ENCODE measurements at regions not wholly inside any gene's neighbourhood (a gene's known extent, or its start where the extent isn't known, plus 50 kb on each side); places are given as distances from the start of the nearest gene placed in this dataset.

- TF ChIP-seq CTCF (IDR thresholded peaks at IDR 0.05 in 2 of 3, conservative IDR thresholded peaks at IDR 0.05 in 1 of 3; ENCODE audit: borderline replicate concordance in 1 of 3, insufficient read depth in 1 of 3, low read depth in 2 of 3, low read length in 2 of 3) (no peak), MAX (IDR thresholded peaks at IDR 0.05) (no peak)
Measured at GRCh38 chr20:40843251-40843650, 154.2 kb upstream of the MAFB start (continued).

- no peak overlapping the region for H3K9ac ChIP-seq (ENCODE audit: low read length)
- no peak overlapping the region for H3K27ac ChIP-seq (ENCODE audit: low read depth, low read length)
- intact Hi-C loops (cut with micrococcal nuclease), result no loop called here
- CTCF ChIA-PET, result no interaction called here
- H4K20me1 ChIP-seq (ENCODE audit: insufficient read depth), result no peaks in the 10 kb centered on the region
- RAD21 ChIA-PET (ENCODE audit: low non-redundant PET in 1 of 2, low total read pairs in 2 of 2, uncharacterized antibody in 2 of 2, unreplicated experiment in 2 of 2), result no interaction called here
- H3K27me3 ChIP-seq (ENCODE audit: insufficient read depth, low read length), result no peaks in the 10 kb centered on the region
- POLR2A ChIA-PET, result no interaction called here
- peaks cover 4 to 11% of the 10 kb centered on the region in 2 experiments; a peak in 2 of 4 replicates for H3K9me3 ChIP-seq (ENCODE audit: control insufficient read depth in 1 of 2, insufficient read depth in 1 of 2, low read depth in 1 of 2, low read length in 2 of 2)
- DNase-seq (ENCODE audit: low read depth, low spot score) (no peak), ATAC-seq (no peak)
- no peaks in the 10 kb centered on the region for H3K4me1 ChIP-seq (ENCODE audit: control insufficient read depth in 1 of 2, insufficient read depth in 2 of 2, low read length in 2 of 2)
- no peaks in the 10 kb centered on the region for H3K36me3 ChIP-seq (ENCODE audit: control insufficient read depth in 1 of 2, insufficient read depth in 2 of 2, low read length in 2 of 2)
- no peak overlapping the region for H2AFZ ChIP-seq (ENCODE audit: low read depth, low read length, poor library complexity, severe bottlenecking)
- BruUV-seq (replicated peaks), result no TSS peak
- no peak overlapping the region for H3K4me3 ChIP-seq (replicated peaks in 1 of 2; ENCODE audit: low read depth in 1 of 2, low read length in 2 of 2)
- no peaks in the 10 kb centered on the region for H3K79me2 ChIP-seq (ENCODE audit: insufficient read depth, low read length)
- TF ChIP-seq SRF (IDR thresholded peaks at IDR 0.05; ENCODE audit: low read depth), result no peak
- TF ChIP-seq ZFX (IDR thresholded peaks at IDR 0.05), result no peak
- no peak for TF ChIP-seq MAX (IDR thresholded peaks at IDR 0.05)
- no peak for TF ChIP-seq POLR2A (IDR thresholded peaks at IDR 0.05; ENCODE audit: borderline replicate concordance, extremely low read depth, insufficient read depth, insufficient read length)
- TF ChIP-seq ZNF274 (IDR thresholded peaks at IDR 0.05; ENCODE audit: low read depth, low read length), result no peak
- TF ChIP-seq SIN3A (IDR thresholded peaks at IDR 0.05; ENCODE audit: low read depth), result no peak
- TF ChIP-seq EGR1 (IDR thresholded peaks at IDR 0.05; ENCODE audit: low read depth), result no peak
- no peak for TF ChIP-seq CEBPB (IDR thresholded peaks at IDR 0.05; ENCODE audit: low read depth)
- TF ChIP-seq RAD21 (IDR thresholded peaks at IDR 0.05; ENCODE audit: low read depth), result no peak
- no peak for TF ChIP-seq ELF1 (IDR thresholded peaks at IDR 0.05; ENCODE audit: borderline replicate concordance, low read depth)
- no peaks in the 10 kb centered on the region for H3K9me2 ChIP-seq (ENCODE audit: insufficient read depth)
- no peak overlapping the region for H3K4me2 ChIP-seq (ENCODE audit: low read length)
Measured at GRCh38 chr20:40844332-40844731, 155.3 kb upstream of the MAFB start.
